Glomerular endothelial cell (primary cell): ENCODE measurements at regions not wholly inside any gene's neighbourhood (a gene's known extent, or its start where the extent isn't known, plus 50 kb on each side); places are given as distances from the start of the nearest gene placed in this dataset.

Source experiments
- DNase-seq: peaks from one replicate; pipeline ENCODE4 v3.0.0-alpha.2; 2011; ENCODE audit warnings: low read depth, low spot score; ENCODE audit errors: extremely low read depth

GRCh38 chr7:41153268-41153667, 549.6 kb downstream of the INHBA start:
- DNase-seq, result no peak

GRCh38 chr7:41152179-41152678, 550.7 kb downstream of the INHBA start:
- DNase-seq, result no peak

- DNase-seq, result no peak
Observed at GRCh38 chr7:41149576-41149975, 553.3 kb downstream of the INHBA start.

- no peak for DNase-seq
Observed at GRCh38 chr7:41148521-41148951, 554.4 kb downstream of the INHBA start.

DNA sequence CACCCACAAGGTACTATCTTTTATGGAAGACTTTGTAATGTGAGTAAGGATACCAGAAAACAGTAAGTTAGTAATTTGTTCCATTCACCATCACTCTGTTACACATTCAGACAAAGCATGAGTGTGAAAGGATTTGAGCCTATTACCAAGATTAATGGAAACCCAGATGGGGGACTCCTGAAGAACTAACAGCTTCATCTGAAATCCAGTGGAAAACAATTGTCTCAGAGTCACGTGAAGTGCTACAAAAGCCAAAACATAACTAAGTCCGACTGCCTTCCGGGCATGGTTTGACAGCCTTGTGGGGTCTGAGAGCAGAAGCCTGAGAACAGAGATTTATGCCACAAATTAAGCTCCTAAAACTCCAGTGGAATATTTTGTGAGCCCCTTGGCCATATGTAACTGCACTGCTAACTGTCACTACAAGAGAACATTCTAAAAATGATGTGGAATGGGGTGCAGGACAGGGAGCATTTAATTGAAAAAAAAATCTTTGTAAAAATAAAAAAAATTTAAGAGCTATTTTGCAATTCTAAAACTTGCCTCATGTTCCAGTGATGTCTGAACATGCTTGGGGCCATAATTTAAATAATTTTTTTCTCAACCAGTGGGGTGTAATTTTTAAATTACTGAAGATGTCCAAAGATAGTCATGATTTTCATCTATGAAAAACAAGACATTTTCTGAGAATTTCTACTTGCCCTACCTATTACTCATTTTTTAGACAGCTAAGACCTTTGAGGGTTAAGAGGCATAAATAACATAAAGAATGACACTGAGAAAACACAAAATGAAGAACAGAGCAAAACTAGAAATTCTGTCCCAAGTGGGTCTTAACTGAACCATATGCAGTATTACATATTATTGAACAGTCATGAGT, 555.0 kb downstream of the INHBA start:
- no peak for DNase-seq

DNA sequence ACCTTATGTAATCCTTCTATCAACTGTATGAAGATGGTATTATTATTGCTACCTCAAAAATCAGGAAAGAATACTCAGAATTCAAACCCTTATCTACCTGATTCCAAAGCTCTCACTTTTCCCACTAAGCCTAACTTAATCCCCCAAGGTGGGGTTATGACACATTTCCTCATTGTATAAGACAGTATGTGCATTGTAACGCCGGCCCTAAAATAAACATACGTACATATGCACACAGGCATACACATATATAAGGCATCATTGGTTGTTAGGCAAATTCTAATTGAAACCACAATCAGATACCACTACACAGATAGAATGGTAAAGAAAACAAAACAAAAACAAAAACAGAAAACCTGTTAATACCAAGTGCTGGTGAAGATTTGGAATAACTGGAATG, 556.5 kb downstream of the INHBA start:
- no peak for DNase-seq

DNA sequence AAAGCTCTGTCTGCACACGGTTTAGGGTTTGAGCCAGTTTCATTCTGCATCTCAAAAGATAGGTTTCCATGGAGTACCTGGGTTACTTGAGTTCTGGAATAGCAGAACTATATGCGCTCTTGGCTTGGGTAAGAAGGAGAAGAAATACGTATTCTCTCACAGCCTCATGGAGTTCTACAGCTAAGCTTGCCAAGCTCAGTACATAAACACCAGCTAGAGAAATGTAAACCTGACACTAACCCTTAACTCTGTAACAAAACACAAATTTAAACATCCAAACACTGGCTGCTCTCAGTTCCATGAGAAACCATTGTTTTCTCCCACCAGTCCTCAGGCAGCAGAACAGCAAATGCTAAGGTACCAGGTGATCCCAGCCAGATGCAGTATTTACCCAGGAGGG, 557.2 kb downstream of the INHBA start:
- DNase-seq, result no peak

DNA sequence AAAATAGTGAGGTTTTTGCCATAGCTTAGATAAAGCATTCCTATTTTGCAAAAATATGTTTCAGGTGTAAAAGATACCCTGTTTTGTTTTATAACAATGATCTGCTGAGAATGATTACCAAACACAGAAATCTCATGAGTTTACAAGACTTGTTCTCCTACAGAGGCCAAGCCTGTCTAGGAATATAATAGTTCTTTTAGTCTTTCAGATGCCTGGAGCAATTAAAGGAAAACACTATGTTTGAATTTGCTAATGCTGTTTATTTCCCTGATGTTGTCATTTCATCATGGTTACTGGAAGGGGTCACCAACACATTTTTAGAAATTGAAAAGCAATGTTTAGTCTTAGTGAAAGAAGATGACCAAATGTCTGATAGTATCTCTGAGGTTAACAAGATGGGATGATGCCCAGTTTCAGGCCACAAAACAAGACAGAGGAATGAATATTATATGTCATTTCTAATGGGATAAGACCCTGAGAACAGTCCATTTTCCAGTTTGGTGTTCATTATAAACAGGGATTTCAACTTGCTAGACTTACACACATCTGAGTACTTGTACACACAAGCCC, 559.9 kb downstream of the INHBA start:
- no peak for DNase-seq

DNA sequence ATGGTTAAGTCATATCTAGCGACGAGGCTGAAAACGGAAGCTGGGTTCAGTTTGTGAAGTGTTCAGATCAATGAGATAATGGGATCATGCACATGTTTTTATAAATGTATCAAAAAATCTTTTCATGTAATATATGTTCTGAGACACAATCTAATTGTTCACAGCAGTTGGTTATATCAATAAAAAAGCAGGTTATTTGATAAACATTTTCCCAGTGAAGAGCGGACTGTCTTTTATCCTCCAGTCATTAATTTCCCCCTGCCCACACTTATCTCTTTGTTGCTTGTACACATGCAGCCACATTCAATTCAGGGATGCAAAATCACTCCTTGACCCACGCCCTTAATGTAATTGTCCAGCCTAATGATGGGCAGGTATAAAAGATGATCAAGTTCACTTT, 563.1 kb downstream of the INHBA start:
- DNase-seq, result no peak

DNA sequence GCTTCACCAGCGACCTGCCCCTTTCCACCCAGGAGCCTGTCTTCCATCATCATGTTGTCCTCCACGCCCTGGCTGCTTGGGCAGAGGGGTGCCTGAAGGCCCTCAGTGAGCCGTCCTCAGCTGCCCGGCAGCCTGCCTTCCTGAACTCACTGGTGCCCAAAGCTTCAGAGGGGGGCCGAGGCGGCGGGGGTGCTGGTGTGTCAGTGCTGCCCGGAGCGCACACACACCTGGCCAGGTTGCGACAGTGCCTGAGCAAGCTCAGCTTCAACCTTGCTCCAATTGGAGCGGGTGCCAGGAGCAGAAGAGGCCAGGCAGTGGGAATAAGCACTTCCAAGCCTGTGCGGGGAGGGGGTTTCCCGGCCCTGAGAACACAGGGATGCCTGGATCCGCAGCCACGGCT, 566.3 kb downstream of the INHBA start:
- no peak for DNase-seq

DNA sequence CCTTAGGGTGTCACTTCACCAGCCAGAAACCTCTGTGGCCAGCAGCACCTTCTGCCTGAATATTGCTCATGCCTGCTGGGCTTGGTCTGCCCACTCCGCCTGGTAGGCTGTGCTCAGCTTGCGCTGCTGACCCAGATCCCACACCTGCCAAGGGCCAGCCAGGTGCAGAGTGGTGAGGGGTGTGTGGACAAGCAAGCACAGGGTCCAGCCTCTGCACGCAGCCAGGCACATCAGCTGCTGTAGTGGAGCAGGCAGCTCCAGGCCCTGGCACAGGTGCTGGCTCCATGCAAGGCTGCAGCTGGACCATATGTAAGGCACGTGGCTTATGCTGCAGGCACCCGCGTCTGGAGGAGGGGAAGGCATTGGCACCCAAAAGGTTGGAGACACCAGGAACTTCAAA, 567.4 kb downstream of the INHBA start:
- DNase-seq, result no peak

GRCh38 chr7:41134300-41135255, 568.3 kb downstream of the INHBA start:
- DNase-seq, result no peak

DNA sequence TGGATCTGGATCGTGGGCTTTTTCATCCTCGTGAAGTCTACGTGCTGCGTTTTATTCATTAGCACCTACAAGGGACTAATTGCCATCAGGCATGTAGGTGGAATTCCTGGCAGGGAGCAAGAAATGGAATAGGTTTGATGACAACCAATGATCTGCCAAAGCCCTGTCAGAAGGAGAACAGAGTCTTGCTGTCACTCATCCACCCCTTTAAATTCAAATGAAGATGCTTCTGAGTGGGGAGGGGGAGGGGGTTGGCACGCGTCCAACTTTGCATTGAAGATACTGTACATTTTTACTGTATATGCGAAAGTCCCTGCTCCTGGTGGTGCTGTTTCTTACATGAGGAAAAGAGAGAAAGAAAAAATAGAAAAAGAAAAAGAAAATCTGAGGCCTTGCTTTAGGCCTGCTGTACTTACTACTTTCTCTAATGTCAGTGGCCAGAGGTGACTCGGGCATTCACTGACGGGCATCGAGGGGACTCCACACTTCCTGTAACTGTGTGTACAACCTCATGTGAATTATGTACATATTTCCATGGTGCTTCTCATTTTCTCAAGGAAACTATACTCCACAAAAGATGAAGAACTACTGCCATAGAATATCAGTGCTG, 569.1 kb downstream of the INHBA start:
- DNase-seq, result no peak

- DNase-seq, result no peak
Observed at GRCh38 chr7:41131956-41132355, 570.9 kb downstream of the INHBA start.

GRCh38 chr7:41130561-41131236, 572.2 kb downstream of the INHBA start:
- no peak for DNase-seq

DNA sequence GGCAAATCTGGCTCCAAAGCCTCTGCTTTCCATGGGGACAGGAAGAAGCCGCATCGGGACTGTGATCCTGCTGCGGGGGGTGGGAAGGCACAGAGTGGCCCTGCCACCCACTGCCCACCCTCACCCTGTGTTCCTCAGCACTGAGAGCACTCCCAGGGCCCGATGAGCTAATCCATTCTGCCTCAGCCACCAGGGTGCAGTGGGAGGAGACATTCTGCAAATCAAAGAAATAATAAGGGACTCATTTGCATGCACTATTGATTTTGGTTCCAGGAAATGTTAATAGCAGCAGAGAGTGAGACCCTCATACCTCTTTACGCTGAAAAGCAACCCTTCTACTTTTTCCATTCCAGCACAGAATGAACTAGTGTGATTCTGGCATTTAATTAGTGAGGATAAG, 572.8 kb downstream of the INHBA start:
- DNase-seq, result no peak

GRCh38 chr7:41125343-41125742, 577.5 kb downstream of the INHBA start:
- no peak for DNase-seq

- no peak for DNase-seq
Observed at GRCh38 chr7:41122256-41122987, 580.5 kb downstream of the INHBA start.

- no peak for DNase-seq
Observed at GRCh38 chr7:41121228-41121627, 581.7 kb downstream of the INHBA start.
